ENCODE measurements at regions not wholly inside any gene's neighbourhood (a gene's known extent, or its start where the extent isn't known, plus 50 kb on each side); places are given as distances from the start of the nearest gene placed in this dataset.

DNA sequence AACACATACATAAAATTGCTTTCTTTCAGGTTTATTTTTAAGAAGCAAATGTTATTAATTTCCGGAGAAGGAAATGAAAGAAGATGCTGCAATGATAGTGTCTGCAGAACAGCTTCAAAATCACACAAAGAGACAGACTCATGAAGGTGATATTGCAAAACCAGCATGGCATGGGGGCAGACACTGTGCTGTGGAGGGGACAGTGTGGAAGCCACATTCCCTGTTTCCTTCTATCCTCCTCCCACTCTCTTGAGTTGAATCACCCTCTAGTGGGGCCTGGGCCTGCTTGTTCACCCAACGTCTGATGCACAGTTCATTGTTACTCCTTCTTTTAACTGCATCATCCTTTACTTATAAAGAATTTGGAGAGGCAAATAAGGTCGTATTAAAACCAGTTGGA is 104.0 kb upstream of the INSIG1 start:
- no peak overlapping the region for H3K9ac ChIP-seq (ENCODE audit: low read length)
- peaks cover 26% of the 10 kb centered on the region for H3K9me3 ChIP-seq (ENCODE audit: control insufficient read depth, low read length)
- H3K36me3 ChIP-seq (ENCODE audit: control insufficient read depth, insufficient read depth, low read length, severe bottlenecking) = no peaks in the 10 kb centered on the region
- DNase-seq (ENCODE audit: low read depth) = no peak
- peaks cover 6% of the 10 kb centered on the region for H3K4me1 ChIP-seq (ENCODE audit: control insufficient read depth, insufficient read depth, low read length)
- H3K27me3 ChIP-seq (replicated peaks; ENCODE audit: control insufficient read depth, insufficient read depth, low read length) = no peaks in the 10 kb centered on the region
- H3K4me3 ChIP-seq (ENCODE audit: low read length) = no peak overlapping the region

DNA sequence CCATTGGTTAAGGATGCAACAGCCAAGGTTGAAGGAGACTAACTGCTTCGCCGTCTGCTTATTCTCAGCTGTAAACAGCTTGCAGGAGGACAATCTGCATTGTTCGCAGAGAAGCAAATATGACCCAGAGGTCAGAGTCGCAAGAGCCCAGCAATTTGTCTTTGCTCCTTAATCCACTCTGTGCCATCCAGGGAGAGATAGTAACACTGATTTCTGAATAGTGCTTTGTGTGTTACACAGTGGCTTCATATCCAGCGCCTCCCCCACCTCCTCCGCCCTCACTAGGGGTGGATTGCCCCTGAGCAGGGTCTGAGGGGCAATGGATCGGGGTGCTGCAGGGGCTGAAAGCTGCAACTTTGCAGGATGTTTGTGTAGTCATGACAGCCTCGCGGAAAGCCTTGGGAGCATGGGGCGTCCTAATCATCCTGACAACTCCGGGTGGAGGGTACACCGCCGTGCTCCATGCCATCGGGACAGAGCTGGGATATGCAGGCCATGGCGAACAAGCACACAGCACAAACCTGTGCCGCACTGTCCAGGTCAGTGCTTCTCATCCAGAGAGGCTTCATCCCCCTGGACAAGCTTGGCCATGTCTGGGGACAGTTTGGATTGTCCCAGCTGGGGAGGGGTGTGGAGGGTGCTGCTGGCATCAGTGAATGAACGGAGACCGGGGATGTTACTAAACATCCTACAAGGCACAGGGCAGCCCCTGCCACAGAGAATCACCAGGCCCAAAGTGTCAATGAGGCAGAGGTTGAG is 103.1 kb upstream of the INSIG1 start:
- H3K4me1 ChIP-seq (ENCODE audit: control insufficient read depth, insufficient read depth, low read length) = peaks cover 2% of the 10 kb centered on the region
- no peak overlapping the region for H3K9ac ChIP-seq (ENCODE audit: low read length)
- H3K4me3 ChIP-seq (ENCODE audit: low read length) = no peak overlapping the region
- DNase-seq (ENCODE audit: low read depth) = no peak
- no peaks in the 10 kb centered on the region for H3K36me3 ChIP-seq (ENCODE audit: control insufficient read depth, insufficient read depth, low read length, severe bottlenecking)
- no peaks in the 10 kb centered on the region for H3K27me3 ChIP-seq (replicated peaks; ENCODE audit: control insufficient read depth, insufficient read depth, low read length)
- H3K9me3 ChIP-seq (ENCODE audit: control insufficient read depth, low read length) = peaks cover 26% of the 10 kb centered on the region

DNA sequence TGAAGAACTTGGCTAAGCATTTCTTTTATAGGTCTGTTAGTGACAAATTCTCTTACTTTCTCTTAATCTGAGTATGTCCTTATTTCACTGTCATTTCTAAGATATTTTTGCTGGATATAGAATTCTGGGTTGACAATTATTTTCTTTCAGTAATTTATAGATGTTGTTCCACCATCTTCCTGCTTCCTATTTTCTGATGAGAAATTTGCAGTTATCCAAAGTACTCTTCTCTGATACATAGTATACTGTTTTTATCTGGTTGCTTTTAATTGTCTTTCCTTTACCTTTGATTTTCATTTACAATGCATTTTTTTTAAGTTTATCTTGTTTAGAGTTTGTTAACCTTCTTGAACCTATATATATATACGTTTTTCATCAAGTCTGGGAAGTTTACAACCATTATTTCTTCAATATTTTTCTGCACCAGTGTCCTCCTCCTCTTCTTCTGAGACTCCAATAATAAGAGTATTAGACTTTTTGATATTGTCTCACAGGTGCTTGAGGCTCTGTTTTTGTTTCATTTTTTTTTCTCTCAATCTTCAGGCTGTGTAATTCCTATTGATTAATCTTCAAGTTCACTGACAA is 101.6 kb upstream of the INSIG1 start:
- DNase-seq (ENCODE audit: low read depth) = no peak
- Histone ChIP-seq H3K4me1 (ENCODE audit: control insufficient read depth, insufficient read depth, low read length) (no peaks in the 10 kb centered on the region), H3K27me3 (replicated peaks; ENCODE audit: control insufficient read depth, insufficient read depth, low read length) (no peaks in the 10 kb centered on the region), H3K9ac (ENCODE audit: low read length) (no peak overlapping the region), H3K36me3 (ENCODE audit: control insufficient read depth, insufficient read depth, low read length, severe bottlenecking) (no peaks in the 10 kb centered on the region), H3K9me3 (ENCODE audit: control insufficient read depth, low read length) (peaks cover 26% of the 10 kb centered on the region), H3K4me3 (ENCODE audit: low read length) (no peak overlapping the region)

DNA sequence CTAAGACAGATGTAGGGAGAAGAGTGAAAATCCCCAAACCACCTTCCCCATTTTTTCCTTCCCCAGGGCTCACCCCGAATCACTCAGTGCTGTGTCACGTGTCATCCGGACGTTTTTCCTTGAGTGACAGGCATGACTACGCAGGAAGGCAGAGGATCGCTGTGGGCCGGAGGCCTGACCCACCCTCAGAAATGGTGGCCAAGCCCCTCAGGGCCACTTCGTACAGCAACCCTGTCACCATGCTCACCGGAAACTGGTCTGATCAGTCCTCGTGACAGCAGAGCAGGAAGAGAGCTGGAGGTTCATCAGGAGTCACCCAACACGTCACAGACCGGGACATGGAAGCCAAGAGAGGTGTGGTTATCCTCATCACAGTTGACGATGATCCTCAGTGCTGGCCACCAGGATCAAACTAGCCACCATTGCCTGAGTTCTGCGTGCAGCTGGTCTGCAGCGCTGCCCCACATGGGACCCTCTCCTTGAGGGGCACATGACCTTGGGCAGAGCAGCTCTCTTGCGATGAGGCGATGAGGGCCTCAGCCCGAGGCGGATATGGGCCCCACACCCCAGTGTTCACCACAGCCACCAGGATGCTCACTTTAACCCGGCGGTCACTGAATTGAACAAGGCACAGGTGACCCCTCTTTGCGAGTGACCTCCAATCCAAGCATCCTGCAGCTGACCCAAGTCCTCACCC is 99.3 kb upstream of the INSIG1 start:
- DNase-seq (ENCODE audit: low read depth) = no peak
- H3K9me3 ChIP-seq (ENCODE audit: control insufficient read depth, low read length) = peaks cover 26% of the 10 kb centered on the region
- no peaks in the 10 kb centered on the region for H3K36me3 ChIP-seq (ENCODE audit: control insufficient read depth, insufficient read depth, low read length, severe bottlenecking)
- H3K27me3 ChIP-seq (replicated peaks; ENCODE audit: control insufficient read depth, insufficient read depth, low read length) = no peaks in the 10 kb centered on the region
- no peaks in the 10 kb centered on the region for H3K4me1 ChIP-seq (ENCODE audit: control insufficient read depth, insufficient read depth, low read length)
- H3K4me3 ChIP-seq (ENCODE audit: low read length) = no peak overlapping the region
- no peak overlapping the region for H3K9ac ChIP-seq (ENCODE audit: low read length)

DNA sequence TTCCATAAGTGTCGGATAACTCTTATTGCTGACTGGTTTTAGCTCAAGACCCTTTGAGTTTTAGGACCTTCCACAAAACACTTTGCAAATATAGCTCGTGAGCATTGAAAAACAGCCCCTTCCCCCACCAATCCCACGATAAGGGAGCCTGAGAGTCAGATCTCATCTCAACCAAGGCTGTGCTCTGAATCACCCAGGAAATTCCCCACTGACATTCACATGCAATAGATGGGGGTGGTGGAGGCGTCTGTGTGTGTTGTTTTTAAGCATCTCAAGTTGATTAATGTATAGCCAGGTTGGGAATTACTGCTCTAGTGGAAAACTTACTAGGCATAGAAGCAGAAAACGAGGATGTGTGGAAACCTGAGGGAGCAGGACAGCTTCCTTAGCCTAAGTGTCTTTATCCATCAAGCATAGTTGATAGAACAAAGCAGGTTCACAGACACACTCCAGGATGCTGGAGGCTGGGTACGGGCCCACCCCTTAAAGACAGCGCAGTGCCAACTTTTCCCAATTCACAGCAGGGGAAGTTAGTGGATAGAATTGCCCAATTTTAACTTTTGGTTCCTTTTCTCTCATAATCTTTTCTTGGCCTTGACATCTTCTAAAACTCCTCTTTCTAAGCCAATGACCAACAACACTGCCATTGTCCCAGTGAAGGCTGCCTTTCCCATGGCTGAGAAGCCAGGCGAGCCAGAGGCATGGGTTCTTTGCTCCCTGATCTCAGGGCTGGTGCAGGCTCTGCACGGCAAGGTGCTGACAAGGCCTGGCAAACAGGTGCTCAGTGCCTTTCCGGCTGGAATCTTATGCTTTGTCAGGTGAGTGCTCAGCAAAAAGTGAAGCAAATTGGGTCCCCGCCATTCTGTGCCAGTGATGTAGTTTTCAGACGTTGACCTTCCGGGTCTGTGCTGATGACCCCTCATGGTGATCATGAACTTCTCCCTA is 98.5 kb upstream of the INSIG1 start:
- Histone ChIP-seq H3K27me3 (replicated peaks; ENCODE audit: control insufficient read depth, insufficient read depth, low read length) (no peaks in the 10 kb centered on the region), H3K4me1 (ENCODE audit: control insufficient read depth, insufficient read depth, low read length) (no peaks in the 10 kb centered on the region)
- DNase-seq (ENCODE audit: low read depth) = no peak

DNA sequence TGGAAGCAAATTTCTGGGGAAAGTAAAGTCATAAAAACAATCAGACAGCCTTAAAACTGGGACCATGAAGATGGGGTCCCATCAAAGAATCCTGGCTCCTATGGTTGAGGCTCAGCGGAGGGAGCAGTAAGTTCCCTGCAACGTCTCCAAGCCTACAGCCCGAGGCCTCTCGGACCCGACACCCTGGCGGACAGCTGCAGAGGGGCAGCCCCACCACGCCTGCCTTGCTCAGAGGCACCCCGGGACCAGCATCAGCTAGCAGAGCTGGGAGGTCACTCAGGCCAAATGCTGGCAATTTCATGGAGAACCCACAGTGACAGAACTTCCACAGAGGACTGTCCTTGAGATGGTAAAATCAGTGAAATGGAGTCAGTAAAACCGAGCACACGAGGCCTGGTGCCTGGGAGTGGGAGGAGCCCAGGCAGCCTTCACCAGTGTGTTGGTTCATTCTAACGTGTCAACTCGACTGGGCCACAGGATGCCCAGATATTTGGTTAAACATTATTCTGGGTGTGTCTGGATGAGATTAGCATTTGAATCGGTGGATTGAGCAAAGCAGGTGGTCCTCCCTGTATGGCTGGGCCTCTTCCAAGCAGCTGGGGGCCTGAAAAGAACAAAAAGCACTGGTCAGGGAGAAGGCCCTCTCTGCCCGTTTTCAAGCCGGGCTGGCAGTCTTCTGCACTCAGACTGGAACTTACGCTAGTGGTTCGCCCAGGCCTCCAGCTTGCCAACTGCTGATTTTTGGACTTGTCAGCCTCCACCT is 96.2 kb upstream of the INSIG1 start:
- H3K4me1 ChIP-seq (ENCODE audit: control insufficient read depth, insufficient read depth, low read length) = peaks cover 6% of the 10 kb centered on the region

More for the DNA sequence above, 98.5 kb upstream of the INSIG1 start:
- Histone ChIP-seq H3K4me3 (ENCODE audit: low read length) (no peak overlapping the region), H3K36me3 (ENCODE audit: control insufficient read depth, insufficient read depth, low read length, severe bottlenecking) (no peaks in the 10 kb centered on the region), H3K9ac (ENCODE audit: low read length) (no peak overlapping the region), H3K9me3 (ENCODE audit: control insufficient read depth, low read length) (peaks cover 26% of the 10 kb centered on the region)

DNA sequence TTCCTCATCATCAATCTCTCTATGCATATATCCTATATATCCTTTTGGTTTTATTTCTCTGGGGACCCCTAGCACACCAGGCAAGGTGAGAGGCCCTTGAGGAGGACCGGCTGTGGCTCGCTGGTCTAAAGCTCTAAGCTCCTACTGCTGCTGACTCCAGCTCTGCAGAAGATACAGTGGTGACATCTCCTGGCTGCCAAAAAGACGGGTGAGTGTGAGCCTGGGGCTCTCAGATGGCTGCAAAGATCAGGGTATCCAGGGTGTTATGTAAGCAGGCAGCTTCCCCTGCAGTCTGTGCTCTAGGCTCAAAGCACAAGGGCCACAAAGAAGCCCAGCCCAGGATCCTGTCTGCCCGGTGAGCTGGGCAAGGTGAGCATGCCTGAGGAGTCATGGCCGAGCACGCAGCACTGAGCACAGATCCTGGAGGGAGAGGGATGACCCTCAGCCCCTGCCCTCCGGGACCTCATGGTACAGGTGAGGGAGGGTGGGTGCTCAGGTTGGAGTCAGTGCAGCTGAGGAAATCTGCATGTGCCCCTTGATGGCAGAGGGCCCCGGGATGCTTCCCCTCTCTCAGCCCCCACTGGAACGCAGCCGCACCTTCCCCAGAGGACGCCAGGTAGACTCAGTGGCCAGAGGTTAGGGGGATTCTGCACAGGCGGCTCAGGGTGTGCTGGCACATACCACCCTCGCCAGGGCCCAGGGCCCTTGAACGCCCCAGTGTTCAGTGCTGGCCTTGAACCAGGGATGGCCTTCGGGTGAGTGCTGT is 95.4 kb upstream of the INSIG1 start:
- DNase-seq (ENCODE audit: low read depth) = no peak
- no peak overlapping the region for H3K9ac ChIP-seq (ENCODE audit: low read length)
- H3K27me3 ChIP-seq (replicated peaks; ENCODE audit: control insufficient read depth, insufficient read depth, low read length) = no peaks in the 10 kb centered on the region
- peaks cover 3% of the 10 kb centered on the region for H3K9me3 ChIP-seq (ENCODE audit: control insufficient read depth, low read length)
- no peak overlapping the region for H3K4me3 ChIP-seq (ENCODE audit: low read length)
- H3K4me1 ChIP-seq (ENCODE audit: control insufficient read depth, insufficient read depth, low read length) = peaks cover 13% of the 10 kb centered on the region
- H3K36me3 ChIP-seq (ENCODE audit: control insufficient read depth, insufficient read depth, low read length, severe bottlenecking) = no peaks in the 10 kb centered on the region

More for the DNA sequence above, 96.2 kb upstream of the INSIG1 start:
- no peak for DNase-seq (ENCODE audit: low read depth)
- H3K9ac ChIP-seq (ENCODE audit: low read length) = no peak overlapping the region
- no peaks in the 10 kb centered on the region for H3K27me3 ChIP-seq (replicated peaks; ENCODE audit: control insufficient read depth, insufficient read depth, low read length)
- no peak overlapping the region for H3K4me3 ChIP-seq (ENCODE audit: low read length)
- H3K9me3 ChIP-seq (ENCODE audit: control insufficient read depth, low read length) = peaks cover 10% of the 10 kb centered on the region
- no peaks in the 10 kb centered on the region for H3K36me3 ChIP-seq (ENCODE audit: control insufficient read depth, insufficient read depth, low read length, severe bottlenecking)

DNA sequence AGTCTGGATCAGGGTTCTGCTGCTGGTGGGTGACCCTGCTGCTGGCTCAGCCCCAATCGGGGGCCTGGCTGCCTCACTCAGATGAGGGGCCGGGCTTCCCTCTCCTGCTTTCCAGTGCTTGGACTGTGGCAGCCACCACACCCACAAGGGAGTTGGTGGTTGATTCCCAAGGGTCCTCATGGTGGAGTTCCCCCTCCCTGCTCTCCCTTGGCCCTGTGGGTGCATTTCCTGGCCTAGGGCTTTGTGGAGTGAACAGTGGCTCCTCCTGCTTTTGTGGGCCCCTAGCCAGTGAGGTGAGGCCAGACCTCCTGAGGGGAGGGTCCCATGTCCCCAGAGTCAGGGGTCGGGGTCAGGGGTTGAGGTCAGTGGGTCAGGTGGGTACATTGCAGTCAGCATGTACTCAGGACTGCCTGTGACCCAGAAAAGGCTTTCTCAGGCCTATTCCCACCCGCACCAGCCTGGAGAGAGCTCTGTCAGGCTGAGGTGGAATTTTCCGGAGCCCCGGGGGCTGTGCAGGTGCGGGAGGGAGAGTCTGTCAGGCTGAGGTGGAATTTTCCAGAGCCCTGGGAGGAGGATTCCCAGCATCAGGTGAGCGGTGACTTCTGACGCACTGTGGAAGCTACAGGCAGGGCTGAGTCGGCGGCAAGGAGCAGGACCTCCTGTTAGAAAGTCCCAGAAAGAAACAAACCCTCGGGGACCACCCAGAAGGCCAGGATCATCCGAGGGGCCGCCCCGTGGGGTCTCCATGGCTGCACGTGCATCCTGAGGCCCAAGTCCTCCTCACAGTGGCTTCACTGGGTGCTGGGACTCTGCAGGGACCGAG is 94.4 kb upstream of the INSIG1 start:
- H3K27me3 ChIP-seq (replicated peaks; ENCODE audit: control insufficient read depth, insufficient read depth, low read length) = no peaks in the 10 kb centered on the region
- no peaks in the 10 kb centered on the region for H3K9me3 ChIP-seq (ENCODE audit: control insufficient read depth, low read length)
- H3K4me1 ChIP-seq (ENCODE audit: control insufficient read depth, insufficient read depth, low read length) = peaks cover 13% of the 10 kb centered on the region
- no peaks in the 10 kb centered on the region for H3K36me3 ChIP-seq (ENCODE audit: control insufficient read depth, insufficient read depth, low read length, severe bottlenecking)
- no peak overlapping the region for H3K4me3 ChIP-seq (ENCODE audit: low read length)
- H3K9ac ChIP-seq (ENCODE audit: low read length) = no peak overlapping the region
- DNase-seq (ENCODE audit: low read depth) = no peak

DNA sequence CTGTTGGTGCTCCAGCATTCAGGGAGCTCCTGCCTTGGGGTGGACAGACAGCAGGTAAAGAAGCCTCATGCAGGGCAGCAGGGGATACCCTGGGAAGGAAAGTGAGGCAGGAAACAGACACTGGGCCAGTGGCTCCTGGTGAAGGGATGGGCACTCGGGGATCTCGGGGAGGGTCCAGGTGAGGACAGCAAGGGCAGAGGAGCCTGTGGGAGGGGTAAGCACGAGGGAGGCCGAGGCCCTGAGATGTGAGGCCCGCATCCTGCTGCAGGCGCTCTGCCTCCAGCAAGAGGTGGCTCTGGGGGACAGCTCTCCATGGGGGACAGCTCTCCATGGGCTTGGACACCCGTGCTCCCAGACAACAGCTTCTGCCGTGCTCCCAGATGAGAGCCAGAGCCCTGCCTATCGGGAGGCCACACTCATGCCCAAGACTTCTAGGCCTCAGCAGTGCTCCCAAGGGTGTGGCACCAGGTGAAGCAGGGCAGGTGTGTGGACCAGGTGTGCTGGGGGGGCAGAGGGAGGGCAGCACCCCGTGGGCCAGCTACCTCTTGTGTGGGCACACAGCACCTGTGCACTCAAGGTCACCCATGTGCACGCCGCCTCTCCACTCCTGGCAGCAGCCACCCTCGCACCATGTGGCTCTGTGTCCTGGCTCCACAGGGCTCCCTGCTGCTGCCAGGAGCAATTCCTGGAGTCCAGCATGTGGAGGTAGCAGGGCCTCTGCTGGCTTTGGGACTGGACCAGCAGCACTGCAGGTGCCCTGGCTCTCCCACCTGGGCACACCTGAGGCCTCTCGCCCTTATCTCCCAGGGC is 93.6 kb upstream of the INSIG1 start:
- H3K9me3 ChIP-seq (ENCODE audit: control insufficient read depth, low read length) = no peaks in the 10 kb centered on the region
- no peak overlapping the region for H3K4me3 ChIP-seq (ENCODE audit: low read length)
- no peak for DNase-seq (ENCODE audit: low read depth)
- no peaks in the 10 kb centered on the region for H3K27me3 ChIP-seq (replicated peaks; ENCODE audit: control insufficient read depth, insufficient read depth, low read length)
- H3K9ac ChIP-seq (ENCODE audit: low read length) = no peak overlapping the region
- peaks cover 17% of the 10 kb centered on the region for H3K4me1 ChIP-seq (ENCODE audit: control insufficient read depth, insufficient read depth, low read length)
- no peaks in the 10 kb centered on the region for H3K36me3 ChIP-seq (ENCODE audit: control insufficient read depth, insufficient read depth, low read length, severe bottlenecking)
